Loucy (cell line): ENCODE measurements at regions not wholly inside any gene's neighbourhood (a gene's known extent, or its start where the extent isn't known, plus 50 kb on each side); places are given as distances from the start of the nearest gene placed in this dataset.

Source experiments
- CTCF ChIP-seq: fragments of 200-600 bp; sonication (generic); conservative IDR thresholded peaks from 2 replicates; pipeline ENCODE4 v1.5.1; 2014; ENCODE audit warnings: mild to moderate bottlenecking, antibody characterized with exemption, low read length
- EZH2phosphoT487 ChIP-seq: fragments of 200-600 bp; IDR thresholded peaks from 2 replicates; pipeline ENCODE4 v1.6.1; 2018; ENCODE audit warnings: antibody characterized with exemption, mild to moderate bottlenecking, moderate library complexity, borderline replicate concordance

- TF ChIP-seq CTCF (no peak), EZH2phosphoT487 (no peak)
Measured at GRCh38 chr9:24817756-24818155, 272.1 kb upstream of the IZUMO3 start.
